CD4-positive, alpha-beta T cell treated with Interleukin-6 at 100 ng/mL for 8 hours (primary cell): ENCODE measurements at regions not wholly inside any gene's neighbourhood (a gene's known extent, or its start where the extent isn't known, plus 50 kb on each side); places are given as distances from the start of the nearest gene placed in this dataset.

ENCODE experiments used
- DNase-seq: peaks from one replicate; pipeline ENCODE4 v3.0.0-alpha.2; 2020; ENCODE audit warnings: mixed read lengths, low spot score

GRCh38 chr4:66693694-66694093 lies 851.6 kb downstream of the CENPC start:
- DNase-seq = no peak

GRCh38 chr4:66691101-66691500 lies 854.2 kb downstream of the CENPC start:
- DNase-seq = no peak

GRCh38 chr4:66688674-66689073 lies 856.6 kb downstream of the CENPC start:
- no peak for DNase-seq

DNA sequence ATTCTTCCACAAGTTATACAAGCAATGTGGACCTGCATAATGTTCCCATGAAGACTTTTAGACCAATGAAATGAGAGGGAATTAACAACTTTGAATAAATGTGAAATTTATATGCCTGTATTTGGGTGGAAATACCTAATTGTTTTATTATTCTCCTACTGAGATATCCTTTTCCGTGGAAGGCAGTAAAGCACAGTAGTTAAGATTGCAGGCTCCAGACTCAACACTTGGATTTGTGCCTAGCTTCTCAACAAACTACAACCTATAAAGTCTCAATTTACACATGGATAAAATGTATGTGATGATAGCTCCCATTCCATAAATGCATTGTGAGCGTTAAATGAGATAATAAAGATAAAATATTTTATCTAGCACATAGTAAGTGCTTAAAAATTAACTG lies 857.8 kb downstream of the CENPC start:
- DNase-seq = no peak

DNA sequence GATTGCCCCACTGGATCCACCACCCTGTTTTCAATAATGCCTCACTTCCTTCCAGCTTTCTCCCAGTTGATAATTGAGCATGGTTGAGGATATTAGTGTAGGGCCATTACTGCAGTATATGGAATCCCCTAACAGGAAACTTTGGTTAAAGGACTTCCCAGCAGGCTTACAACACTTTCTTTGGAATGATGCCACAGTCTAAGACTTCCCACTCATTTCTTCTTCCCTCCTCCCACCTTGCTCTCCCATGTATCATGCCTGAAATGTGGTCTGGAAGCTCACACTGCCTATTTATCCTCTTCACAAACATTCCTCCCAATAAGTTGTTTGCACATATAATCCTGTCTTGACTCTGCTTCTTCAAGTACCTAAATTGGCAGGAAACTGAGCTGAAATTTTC lies 863.3 kb downstream of the CENPC start:
- no peak for DNase-seq

GRCh38 chr4:66667249-66667648 lies 878.1 kb downstream of the CENPC start:
- no peak for DNase-seq

DNA sequence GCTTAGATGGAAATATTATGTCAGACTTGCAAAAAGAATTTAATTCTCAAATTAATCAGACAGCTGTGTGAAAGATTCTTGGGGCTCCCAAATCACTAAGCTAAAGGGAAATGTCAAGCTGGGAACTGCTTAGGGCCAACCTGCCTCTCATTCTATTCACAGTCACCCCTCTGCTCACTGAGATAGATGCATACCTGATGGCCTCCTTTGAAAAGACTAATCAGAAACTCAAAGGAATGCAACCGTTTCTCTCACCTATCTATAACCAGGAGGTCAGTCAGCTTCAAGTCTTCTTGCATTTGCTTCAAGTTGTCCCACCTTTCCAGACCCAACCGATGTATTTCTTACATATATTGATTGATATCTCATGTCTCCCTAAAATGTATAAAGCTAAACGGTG lies 882.7 kb downstream of the CENPC start:
- DNase-seq = no peak

GRCh38 chr4:66658809-66659208 lies 886.5 kb downstream of the CENPC start:
- no peak for DNase-seq

GRCh38 chr4:66655505-66655904 lies 889.8 kb downstream of the CENPC start:
- no peak for DNase-seq

DNA sequence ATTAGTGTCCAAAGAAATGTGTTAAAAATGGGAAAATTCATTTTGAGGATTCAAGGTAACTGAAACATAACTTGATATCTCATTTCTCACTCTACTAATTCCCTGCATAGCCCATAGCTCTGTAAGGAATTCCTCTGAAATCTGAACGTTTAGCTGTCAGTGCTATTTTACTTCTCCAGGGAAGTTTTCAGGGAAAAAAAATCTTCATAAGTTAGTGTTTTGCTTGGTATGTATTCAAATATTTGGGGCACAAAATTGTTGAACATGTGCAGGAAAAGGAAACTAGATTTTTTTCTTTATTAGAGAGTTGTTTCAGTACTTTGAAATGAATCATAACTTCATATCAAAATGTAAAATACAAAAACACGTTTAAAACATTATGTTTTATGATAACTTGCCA lies 891.4 kb downstream of the CENPC start:
- no peak for DNase-seq

- DNase-seq = no peak
Measured at GRCh38 chr4:66649236-66649635, 896.1 kb downstream of the CENPC start.

GRCh38 chr4:66647926-66648325 lies 897.4 kb downstream of the CENPC start:
- DNase-seq = no peak

DNA sequence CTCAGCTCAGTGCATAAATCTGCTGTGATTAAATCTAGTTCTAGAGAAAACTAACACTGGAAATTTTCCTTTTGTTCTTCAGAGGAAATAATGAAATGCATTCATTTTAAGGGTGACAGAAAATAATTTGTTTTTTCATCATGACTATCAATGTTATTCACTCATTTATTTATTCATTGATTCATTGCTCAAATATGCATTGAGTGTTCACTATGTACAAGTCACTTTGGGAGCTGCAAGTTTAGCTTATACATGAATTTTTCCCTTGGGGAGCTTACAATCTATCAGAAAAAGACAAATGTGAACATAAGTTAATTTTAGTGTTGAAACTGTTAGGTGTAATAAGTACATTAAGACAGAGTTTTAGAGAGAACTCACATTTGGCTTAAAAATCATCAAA lies 897.8 kb downstream of the CENPC start:
- no peak for DNase-seq

GRCh38 chr4:66640233-66640990 lies 904.9 kb downstream of the CENPC start:
- DNase-seq = no peak

GRCh38 chr4:66639361-66639760 lies 905.9 kb downstream of the CENPC start:
- no peak for DNase-seq

GRCh38 chr4:66636349-66636748 lies 909.0 kb downstream of the CENPC start:
- DNase-seq = no peak

DNA sequence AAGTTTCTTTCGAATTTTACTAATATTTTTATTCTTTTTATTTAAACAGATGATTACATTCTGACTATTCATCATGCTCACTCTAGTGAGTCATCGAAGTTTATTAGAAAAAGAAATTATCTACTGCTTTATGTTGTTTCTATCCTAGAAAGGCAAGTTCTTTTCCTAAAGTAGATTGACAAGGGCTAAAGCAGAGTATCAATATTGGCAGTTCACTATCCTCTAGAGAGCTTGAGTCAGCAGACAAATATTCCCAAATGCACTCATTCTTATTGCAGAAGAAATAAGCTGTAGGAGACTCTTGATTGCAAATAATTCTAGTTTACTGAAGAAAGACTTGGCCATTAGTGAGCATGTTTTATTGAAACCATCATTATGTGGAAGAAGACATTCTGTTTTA lies 911.8 kb downstream of the CENPC start:
- no peak for DNase-seq

- DNase-seq = no peak
Measured at GRCh38 chr4:66629927-66630326, 915.4 kb downstream of the CENPC start.

DNA sequence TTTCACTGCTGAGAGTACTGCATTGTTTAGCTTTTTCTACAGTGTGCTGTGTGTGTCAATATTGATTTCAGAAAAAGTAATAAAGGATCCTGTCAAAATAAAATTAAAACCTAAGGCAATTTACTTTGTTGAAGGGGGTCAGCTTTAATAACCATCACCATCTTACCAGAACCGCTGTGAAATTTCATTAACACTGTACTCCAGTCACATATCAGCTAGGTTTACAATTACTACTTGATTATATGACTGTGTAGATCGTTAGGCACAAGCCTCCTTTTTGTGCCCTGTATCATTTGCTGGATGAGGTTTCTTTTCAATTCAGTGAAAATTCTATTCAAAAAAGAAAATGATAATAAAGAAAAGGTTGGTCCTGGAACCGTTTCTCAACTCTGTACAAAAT lies 917.2 kb downstream of the CENPC start:
- DNase-seq = no peak

GRCh38 chr4:66625480-66625879 lies 919.8 kb downstream of the CENPC start:
- no peak for DNase-seq

GRCh38 chr4:66613591-66613990 lies 931.7 kb downstream of the CENPC start:
- DNase-seq = no peak

DNA sequence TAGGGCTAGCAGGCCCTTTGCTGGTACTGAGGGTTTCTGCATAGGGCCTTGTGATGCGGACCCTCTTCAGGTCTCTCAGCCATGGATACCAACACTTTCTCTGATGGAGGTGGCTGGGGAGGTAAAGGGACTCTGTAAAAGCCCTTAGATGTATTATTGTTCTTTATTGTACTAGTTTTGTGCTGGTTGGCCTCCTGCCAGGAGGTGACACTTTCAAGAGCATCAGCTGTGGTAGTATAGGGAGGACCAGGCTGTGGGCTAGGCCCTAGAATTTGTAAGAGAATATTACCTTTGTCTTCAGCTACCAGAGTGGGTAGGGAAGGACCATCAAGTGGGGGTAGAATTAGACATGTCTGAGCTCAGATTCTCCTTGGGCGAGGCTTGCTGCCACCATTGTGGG lies 936.3 kb downstream of the CENPC start:
- DNase-seq = no peak

GRCh38 chr4:66606908-66607307 lies 936.6 kb upstream of the EPHA5 start:
- no peak for DNase-seq

GRCh38 chr4:66606215-66606614 lies 935.9 kb upstream of the EPHA5 start:
- DNase-seq = no peak
